Stimulated activated CD4-positive, alpha-beta T cell treated with anti-CD3 and anti-CD28 coated beads, Interleukin-15, amount 100 ng/mL, for 48 hours (primary cell): ENCODE measurements at regions not wholly inside any gene's neighbourhood (a gene's known extent, or its start where the extent isn't known, plus 50 kb on each side); places are given as distances from the start of the nearest gene placed in this dataset.

ENCODE experiments used
- DNase-seq, 2 donors: peaks; one replicate each; pipeline ENCODE4 v3.0.0-alpha.2; 2020; ENCODE audit warnings: low read depth in 2 of 2

GRCh38 chr13:106883976-106884375 lies 316.0 kb upstream of the ARGLU1 start:
- DNase-seq, result no peak

GRCh38 chr13:106882246-106882645 lies 314.3 kb upstream of the ARGLU1 start:
- DNase-seq, result no peak

- DNase-seq, result no peak
These were observed 311.9 kb upstream of the ARGLU1 start for GRCh38 chr13:106879806-106880205.

GRCh38 chr13:106874323-106874722 lies 306.4 kb upstream of the ARGLU1 start:
- no peak for DNase-seq

- DNase-seq, result no peak
These were observed 305.9 kb upstream of the ARGLU1 start for GRCh38 chr13:106873810-106874209.

GRCh38 chr13:106867249-106867648 lies 299.3 kb upstream of the ARGLU1 start:
- no peak for DNase-seq

GRCh38 chr13:106865716-106866440 lies 297.9 kb upstream of the ARGLU1 start:
- DNase-seq, result no peak

- no peak for DNase-seq
These were observed 291.6 kb upstream of the ARGLU1 start for GRCh38 chr13:106859533-106859904.

- DNase-seq, result no peak
These were observed 291.1 kb upstream of the ARGLU1 start for GRCh38 chr13:106858903-106859532.

GRCh38 chr13:106852436-106852835 lies 284.5 kb upstream of the ARGLU1 start:
- DNase-seq, result no peak

- DNase-seq, result no peak
These were observed 283.2 kb upstream of the ARGLU1 start for GRCh38 chr13:106850973-106851650.

GRCh38 chr13:106846571-106847448 lies 278.9 kb upstream of the ARGLU1 start:
- DNase-seq, result no peak

- DNase-seq, result no peak
These were observed 268.4 kb upstream of the ARGLU1 start for GRCh38 chr13:106836186-106836802.

- DNase-seq, result no peak
These were observed 267.5 kb upstream of the ARGLU1 start for GRCh38 chr13:106835477-106835876.

GRCh38 chr13:106821979-106822378 lies 254.0 kb upstream of the ARGLU1 start:
- DNase-seq, result no peak

- no peak for DNase-seq
These were observed 251.7 kb upstream of the ARGLU1 start for GRCh38 chr13:106819413-106820180.

- no peak for DNase-seq
These were observed 251.0 kb upstream of the ARGLU1 start for GRCh38 chr13:106818971-106819370.

- DNase-seq, result no peak
These were observed 247.6 kb upstream of the ARGLU1 start for GRCh38 chr13:106815545-106815944.

- DNase-seq, result no peak
These were observed 246.5 kb upstream of the ARGLU1 start for GRCh38 chr13:106814463-106814862.

GRCh38 chr13:106810069-106810468 lies 242.1 kb upstream of the ARGLU1 start:
- no peak for DNase-seq

- no peak for DNase-seq
These were observed 237.1 kb upstream of the ARGLU1 start for GRCh38 chr13:106804991-106805390.
